ENCODE measurements at regions not wholly inside any gene's neighbourhood (a gene's known extent, or its start where the extent isn't known, plus 50 kb on each side); places are given as distances from the start of the nearest gene placed in this dataset.

- TF ChIP-seq EZH2 (IDR thresholded peaks at IDR 0.05) (no peak), POLR2AphosphoS5 (IDR thresholded peaks at IDR 0.05; ENCODE audit: borderline replicate concordance, low read depth, low read length) (no peak), FOXP2 (optimal IDR thresholded peaks at IDR 0.05; ENCODE audit: control extremely low read depth, extremely low read length, insufficient read depth) (no peak)
These were observed 484.6 kb downstream of the KIF2B start for GRCh38 chr17:54307351-54307750.

Data from SK-N-MC (cell line).